Loucy (cell line): ENCODE measurements at regions not wholly inside any gene's neighbourhood (a gene's known extent, or its start where the extent isn't known, plus 50 kb on each side); places are given as distances from the start of the nearest gene placed in this dataset.

Experiments
- H2AFZ ChIP-seq: fragments of 200-600 bp; sonication (generic); 2 replicates; pipeline ENCODE4 v1.6.0; 2016; ENCODE audit warnings: antibody characterized with exemption, mild to moderate bottlenecking, low read length, moderate library complexity
- H3F3A ChIP-seq: fragments of 200-600 bp; 2 replicates; pipeline ENCODE4 v1.6.0; 2016; ENCODE audit warnings: antibody characterized with exemption, low read depth, mild to moderate bottlenecking
- H3K27me3 ChIP-seq: fragments of 200-600 bp; sonication (generic); 2 replicates; pipeline ENCODE4 v1.6.1; 2014; ENCODE audit warnings: low read length, mild to moderate bottlenecking; ENCODE audit not compliant: insufficient read depth, poor library complexity, severe bottlenecking
- H3K36me3 ChIP-seq: fragments of 200-600 bp; sonication (generic); 2 replicates; pipeline ENCODE4 v1.6.1; 2016; ENCODE audit warnings: low read length; ENCODE audit not compliant: insufficient read depth
- H3K4me1 ChIP-seq: fragments of 200-600 bp; sonication (generic); 2 replicates; pipeline ENCODE4 v1.5.1; 2014; ENCODE audit warnings: low read length, mild to moderate bottlenecking; ENCODE audit not compliant: insufficient read depth, poor library complexity, severe bottlenecking
- H3K4me2 ChIP-seq: fragments of 200-600 bp; sonication (generic); 2 replicates; pipeline ENCODE4 v1.6.0; 2014; ENCODE audit warnings: antibody characterized with exemption, low read length, low read depth, mild to moderate bottlenecking; ENCODE audit not compliant: poor library complexity, severe bottlenecking
- H3K4me3 ChIP-seq: fragments of 200-600 bp; sonication (generic); 2 replicates; pipeline ENCODE4 v1.5.1; 2014; ENCODE audit warnings: low read length, mild to moderate bottlenecking, mixed read lengths; ENCODE audit not compliant: poor library complexity, severe bottlenecking
- H3K79me2 ChIP-seq: fragments of 200-600 bp; sonication (generic); 2 replicates; pipeline ENCODE4 v1.6.1; 2014; ENCODE audit warnings: low read length; ENCODE audit not compliant: insufficient read depth
- H3K9ac ChIP-seq: fragments of 200-600 bp; sonication (generic); 2 replicates; pipeline ENCODE4 v1.6.0; 2014; ENCODE audit warnings: mild to moderate bottlenecking, low read depth, low read length, moderate library complexity; ENCODE audit not compliant: poor library complexity, severe bottlenecking
- H3K9me2 ChIP-seq: fragments of 200-600 bp; sonication (generic); replicated peaks from 2 replicates; pipeline ENCODE4 v1.6.1; 2016; ENCODE audit warnings: low read depth, low read length, mixed read lengths
- H3K9me3 ChIP-seq: fragments of 200-600 bp; sonication (generic); 2 replicates; pipeline ENCODE4 v1.6.1; 2014; ENCODE audit warnings: mild to moderate bottlenecking, antibody characterized with exemption, low read length, low read depth; ENCODE audit not compliant: insufficient read depth
- H4K20me1 ChIP-seq: fragments of 200-600 bp; sonication (generic); 2 replicates; pipeline ENCODE4 v1.6.0; 2014; ENCODE audit warnings: antibody characterized with exemption, low read length, mild to moderate bottlenecking; ENCODE audit not compliant: insufficient read depth, poor library complexity, severe bottlenecking
- EZH2phosphoT487 ChIP-seq: fragments of 200-600 bp; IDR thresholded peaks from 2 replicates; pipeline ENCODE4 v1.6.1; 2018; ENCODE audit warnings: antibody characterized with exemption, mild to moderate bottlenecking, moderate library complexity, borderline replicate concordance
- TF ChIP-seq, protein P1 (sequence below): fragments of 200-600 bp; sonication (generic); conservative IDR thresholded peaks from 2 replicates; pipeline ENCODE4 v1.5.1; 2014; ENCODE audit warnings: mild to moderate bottlenecking, antibody characterized with exemption, low read length

GRCh38 chr12:45102818-45103217 is 51.9 kb upstream of the DBX2 start:
- Histone ChIP-seq H3K4me2 (no peak overlapping the region), H2AFZ (no peak overlapping the region), H4K20me1 (no peaks in the 10 kb centered on the region), H3K9me2 (no peaks in the 10 kb centered on the region), H3K27me3 (no peaks in the 10 kb centered on the region), H3K9me3 (no peaks in the 10 kb centered on the region; the same call in 1 of the 2 replicates), H3K9ac (no peak overlapping the region), H3K4me3 (no peak overlapping the region), H3K79me2 (no peaks in the 10 kb centered on the region), H3K4me1 (no peaks in the 10 kb centered on the region), H3K36me3 (no peaks in the 10 kb centered on the region), H3F3A (no peaks in the 10 kb centered on the region)
- TF ChIP-seq, protein P1, sequence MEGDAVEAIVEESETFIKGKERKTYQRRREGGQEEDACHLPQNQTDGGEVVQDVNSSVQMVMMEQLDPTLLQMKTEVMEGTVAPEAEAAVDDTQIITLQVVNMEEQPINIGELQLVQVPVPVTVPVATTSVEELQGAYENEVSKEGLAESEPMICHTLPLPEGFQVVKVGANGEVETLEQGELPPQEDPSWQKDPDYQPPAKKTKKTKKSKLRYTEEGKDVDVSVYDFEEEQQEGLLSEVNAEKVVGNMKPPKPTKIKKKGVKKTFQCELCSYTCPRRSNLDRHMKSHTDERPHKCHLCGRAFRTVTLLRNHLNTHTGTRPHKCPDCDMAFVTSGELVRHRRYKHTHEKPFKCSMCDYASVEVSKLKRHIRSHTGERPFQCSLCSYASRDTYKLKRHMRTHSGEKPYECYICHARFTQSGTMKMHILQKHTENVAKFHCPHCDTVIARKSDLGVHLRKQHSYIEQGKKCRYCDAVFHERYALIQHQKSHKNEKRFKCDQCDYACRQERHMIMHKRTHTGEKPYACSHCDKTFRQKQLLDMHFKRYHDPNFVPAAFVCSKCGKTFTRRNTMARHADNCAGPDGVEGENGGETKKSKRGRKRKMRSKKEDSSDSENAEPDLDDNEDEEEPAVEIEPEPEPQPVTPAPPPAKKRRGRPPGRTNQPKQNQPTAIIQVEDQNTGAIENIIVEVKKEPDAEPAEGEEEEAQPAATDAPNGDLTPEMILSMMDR = no peak
- no peak for TF ChIP-seq EZH2phosphoT487

GRCh38 chr12:45105996-45106395 is 55.1 kb upstream of the DBX2 start:
- H2AFZ ChIP-seq = no peak overlapping the region
- H3K9ac ChIP-seq = no peak overlapping the region
- H3K36me3 ChIP-seq = no peaks in the 10 kb centered on the region
- H3K9me3 ChIP-seq = no peaks in the 10 kb centered on the region; the same call in 1 of the 2 replicates
- H4K20me1 ChIP-seq = no peaks in the 10 kb centered on the region
- TF ChIP-seq, protein P1 = no peak
- no peak for TF ChIP-seq EZH2phosphoT487
- no peaks in the 10 kb centered on the region for H3K9me2 ChIP-seq
- no peaks in the 10 kb centered on the region for H3K4me1 ChIP-seq
- H3K4me3 ChIP-seq = no peak overlapping the region
- H3K79me2 ChIP-seq = no peaks in the 10 kb centered on the region
- no peaks in the 10 kb centered on the region for H3K27me3 ChIP-seq
- no peaks in the 10 kb centered on the region for H3F3A ChIP-seq
- no peak overlapping the region for H3K4me2 ChIP-seq

DNA sequence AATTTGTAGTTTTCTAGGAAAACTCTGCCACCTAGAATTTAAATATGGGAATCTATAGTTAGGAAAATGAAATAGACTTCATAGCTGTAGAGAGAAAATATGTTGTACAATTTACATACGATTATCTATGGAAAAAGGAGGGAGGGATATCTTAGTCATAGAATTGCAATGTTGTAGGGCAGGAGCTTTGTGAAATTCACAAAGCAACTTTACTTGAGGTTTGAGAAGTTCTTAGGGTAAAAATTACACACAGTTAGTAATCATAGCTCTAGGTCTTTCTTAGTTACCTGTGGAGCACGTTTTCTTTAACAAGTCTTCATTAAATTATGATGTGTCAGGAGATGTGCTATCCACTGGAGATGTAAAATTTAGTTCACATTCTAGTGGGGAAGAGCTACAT is 61.4 kb upstream of the DBX2 start:
- H3K9me2 ChIP-seq = no peaks in the 10 kb centered on the region
- H2AFZ ChIP-seq = no peak overlapping the region
- peaks cover 9% of the 10 kb centered on the region for H3K4me1 ChIP-seq
- no peaks in the 10 kb centered on the region for H3F3A ChIP-seq
- H3K9me3 ChIP-seq = no peaks in the 10 kb centered on the region; the same call in 1 of the 2 replicates
- H3K9ac ChIP-seq = no peak overlapping the region
- H3K4me2 ChIP-seq = no peak overlapping the region
- H4K20me1 ChIP-seq = no peaks in the 10 kb centered on the region
- TF ChIP-seq, protein P1 = no peak
- TF ChIP-seq EZH2phosphoT487 = no peak
- H3K4me3 ChIP-seq = no peak overlapping the region
- H3K79me2 ChIP-seq = no peaks in the 10 kb centered on the region
- no peaks in the 10 kb centered on the region for H3K36me3 ChIP-seq
- no peaks in the 10 kb centered on the region for H3K27me3 ChIP-seq
